Endothelial cell of umbilical vein (primary cell): ENCODE measurements at regions not wholly inside any gene's neighbourhood (a gene's known extent, or its start where the extent isn't known, plus 50 kb on each side); places are given as distances from the start of the nearest gene placed in this dataset.

ENCODE experiments used
- BruUV-seq: library from RNA; stranded (reverse); fragments of 400-500 nt; replicated peaks from 2 replicates; lab custom pipeline; 2021; lab: Mats Ljungman, UMichigan
- CTCF ChIA-PET: fragments of 300-600, 350-600 bp; sonication (Branson Sonifier 250); formaldehyde crosslinking; loops from one replicate; lab custom pipeline; 2021; ENCODE audit warnings: antibody characterized with exemption, inconsistent platforms; lab: Charles Lee
- POLR2A ChIA-PET: fragments of 300-600, 350-600 bp; sonication (Branson Sonifier 250); formaldehyde crosslinking; loops from one replicate; lab custom pipeline; 2021; ENCODE audit warnings: antibody characterized with exemption, inconsistent platforms; lab: Charles Lee
- DNase-seq: peaks from one replicate; pipeline ENCODE4 v3.0.0-alpha.2; 2011; ENCODE audit warnings: low read depth, low spot score
- FAIRE-seq: peaks from 2 replicates; lab custom pipeline; 2011; peaks lifted over from hg19 to GRCh38; lab: Jason Lieb, UNC
- H2AFZ ChIP-seq: 2 replicates; pipeline ENCODE4 v1.6.0; 2012; ENCODE audit warnings: low read depth, low read length, control low read depth, inconsistent platforms
- H3K27ac ChIP-seq: 2 replicates; pipeline ENCODE4 v1.5.1; 2011; ENCODE audit warnings: low read depth, mild to moderate bottlenecking, control low read depth, low read length, moderate library complexity; ENCODE audit not compliant: insufficient read depth
- H3K27me3 ChIP-seq, 2 experiments: 2 replicates each; pipeline versions ENCODE4 v1.6.0 to v1.6.1; 2011; ENCODE audit warnings: low read length in 2 of 2, mixed read lengths in 1 of 2; ENCODE audit not compliant: control insufficient read depth in 2 of 2, insufficient read depth in 2 of 2
- H3K36me3 ChIP-seq, 2 experiments: 2 replicates in 1 of 2; 3 replicates in 1 of 2; pipeline ENCODE4 v1.5.1; 2011; ENCODE audit warnings: low read length in 2 of 2, mild to moderate bottlenecking in 1 of 2, moderate library complexity in 1 of 2; ENCODE audit not compliant: control insufficient read depth in 2 of 2, insufficient read depth in 2 of 2; ENCODE audit errors: extremely low read depth in 1 of 2
- H3K4me1 ChIP-seq: 3 replicates; pipeline ENCODE4 v1.5.1; 2011; ENCODE audit warnings: mild to moderate bottlenecking, low read length; ENCODE audit not compliant: control insufficient read depth, insufficient read depth; ENCODE audit errors: extremely low read depth
- H3K4me2 ChIP-seq: 2 replicates; pipeline ENCODE4 v1.6.1; 2011; ENCODE audit warnings: low read length, control low read depth, mixed read lengths; ENCODE audit not compliant: insufficient read depth
- H3K4me3 ChIP-seq, 3 experiments: fragments of 200-600 bp in 1 of 3; sonication (generic), shearing (Covaris generic) in 1 of 3; replicated peaks in 1 of 3; 2 replicates each; pipeline ENCODE4 v1.5.1; 2011 to 2016; ENCODE audit warnings: control low read depth in 3 of 3, low read length in 3 of 3, mild to moderate bottlenecking in 2 of 3, inconsistent platforms in 1 of 3, low read depth in 1 of 3, moderate library complexity in 1 of 3; ENCODE audit not compliant: insufficient read depth in 1 of 3
- H3K79me2 ChIP-seq: 2 replicates; pipeline ENCODE4 v1.6.0; 2012; ENCODE audit warnings: low read length, inconsistent platforms; ENCODE audit not compliant: control insufficient read depth, insufficient read depth
- H3K9ac ChIP-seq: replicated peaks from 2 replicates; pipeline ENCODE3; 2011; ENCODE audit warnings: low read length, control low read depth; ENCODE audit not compliant: insufficient read depth; ENCODE audit errors: extremely low read depth
- H3K9me1 ChIP-seq: replicated peaks from 3 replicates; pipeline ENCODE4 v1.6.0; 2011; ENCODE audit warnings: mild to moderate bottlenecking, low read length; ENCODE audit not compliant: control insufficient read depth, insufficient read depth; ENCODE audit errors: extremely low read depth
- H3K9me3 ChIP-seq: replicated peaks from 2 replicates; pipeline ENCODE4 v1.5.1; 2012; ENCODE audit warnings: low read length, inconsistent platforms; ENCODE audit not compliant: control insufficient read depth, insufficient read depth
- H4K20me1 ChIP-seq: replicated peaks from 2 replicates; pipeline ENCODE3; 2011; ENCODE audit warnings: mild to moderate bottlenecking, low read length; ENCODE audit not compliant: control insufficient read depth, insufficient read depth; ENCODE audit errors: extremely low read depth
- EZH2 ChIP-seq: IDR thresholded peaks from 2 replicates; pipeline ENCODE4 v1.6.1; 2012; ENCODE audit warnings: borderline replicate concordance, low read depth, mild to moderate bottlenecking, moderate library complexity, low read length, inconsistent platforms; ENCODE audit not compliant: severe bottlenecking
- FOS ChIP-seq: IDR thresholded peaks from 2 replicates; pipeline ENCODE4 v1.6.1; 2011; ENCODE audit warnings: mild to moderate bottlenecking, low read length, moderate library complexity, borderline replicate concordance; ENCODE audit not compliant: insufficient read depth
- GATA2 ChIP-seq: IDR thresholded peaks from 2 replicates; pipeline ENCODE4 v1.7.0; 2011; ENCODE audit warnings: low read depth, mild to moderate bottlenecking, moderate library complexity, mixed read lengths, low read length; ENCODE audit not compliant: insufficient read length, insufficient read depth
- JUN ChIP-seq: IDR thresholded peaks from 2 replicates; pipeline ENCODE4 v1.6.1; 2011; ENCODE audit warnings: borderline replicate concordance, low read depth; ENCODE audit not compliant: insufficient read length, insufficient read depth
- MYC ChIP-seq: IDR thresholded peaks from one replicate; pipeline ENCODE4 v1.6.1; 2011; ENCODE audit warnings: mild to moderate bottlenecking, low read depth, low read length
- POLR2A ChIP-seq: IDR thresholded peaks from 2 replicates; pipeline ENCODE4 v1.6.1; 2012; ENCODE audit warnings: low read depth, mild to moderate bottlenecking, control low read depth, low read length
- POLR2AphosphoS5 ChIP-seq: IDR thresholded peaks from 2 replicates; pipeline ENCODE4 v1.6.1; 2012; ENCODE audit warnings: low read depth, mild to moderate bottlenecking, control low read depth, low read length, moderate library complexity; ENCODE audit not compliant: insufficient read depth
- dilution Hi-C: fragments of 300-500 bp; cut with MboI; formaldehyde crosslinking; loops from one replicate; pipeline ENCODE4 v1.15.0; 2019; ENCODE audit warnings: low sequenced_read_pairs; ENCODE audit not compliant: extremely low pct_ligation_motif_present
- intact Hi-C: fragments of 100-400 bp; cut with micrococcal nuclease; formaldehyde crosslinking; loops from one replicate; pipeline ENCODE4 v1.10.0; 2022
- TF ChIP-seq, protein P1 (sequence below): IDR thresholded peaks from 2 replicates; pipeline ENCODE4 v1.6.1; 2011; ENCODE audit not compliant: insufficient read depth, insufficient read length
- TF ChIP-seq, protein P2 (sequence below), 2 donors: IDR thresholded peaks; 1 replicate in 1 of 2; 2 replicates in 1 of 2; pipeline ENCODE4 v1.5.1; 2011; ENCODE audit warnings: low read length in 2 of 2, mild to moderate bottlenecking in 2 of 2, moderate library complexity in 2 of 2, control low read depth in 1 of 2, inconsistent platforms in 1 of 2, low read depth in 1 of 2; ENCODE audit not compliant: insufficient read depth in 1 of 2; ENCODE audit errors: extremely low read depth in 1 of 2

DNA sequence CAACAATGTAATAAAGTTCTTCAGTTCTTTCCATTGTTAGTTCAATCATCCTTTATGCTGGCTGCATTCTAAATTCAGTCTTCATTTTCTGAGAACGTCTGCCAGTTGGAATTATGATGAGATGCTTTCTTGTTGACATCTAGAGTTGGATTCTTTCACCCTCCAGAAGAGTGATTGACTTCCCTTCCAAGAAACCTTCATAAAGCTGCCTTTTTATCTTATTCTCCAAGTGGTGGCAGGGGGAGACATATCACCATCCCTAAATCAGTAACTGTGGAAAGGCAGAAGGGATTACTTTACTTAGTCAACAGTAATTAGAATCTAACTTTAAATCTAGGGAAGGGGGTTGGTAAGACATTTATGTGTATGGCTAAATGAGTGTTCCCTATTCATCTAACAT lies 86.8 kb upstream of the GULP1 start:
- H3K9me1 ChIP-seq, result no peaks in the 10 kb centered on the region
- intact Hi-C loops, result no loop called here
- H3K27ac ChIP-seq, result no peak overlapping the region
- no peak overlapping the region for H2AFZ ChIP-seq
- ChIA-PET POLR2A (no interaction called here), CTCF (interaction anchor here (0.8 to 2.0 kb wide), 5 partner anchors 11 to 623 kb away, joined by 3 to 12 read pairs (median 3); no protein-coding TSS in a partner anchor)
- no peak overlapping the region for H3K9ac ChIP-seq
- BruUV-seq, result no TSS peak
- FAIRE-seq (no peak), DNase-seq (no peak)
- H3K4me3 ChIP-seq, result no peak overlapping the region
- dilution Hi-C loops, result no loop called here
- H3K79me2 ChIP-seq, result no peaks in the 10 kb centered on the region
- H3K4me1 ChIP-seq, result no peaks in the 10 kb centered on the region
- no peaks in the 10 kb centered on the region for H3K27me3 ChIP-seq
- TF ChIP-seq GATA2 (no peak), JUN (no peak), EZH2 (no peak), MYC (no peak), FOS (no peak), POLR2AphosphoS5 (no peak), POLR2A (no peak)
- TF ChIP-seq, protein P1, sequence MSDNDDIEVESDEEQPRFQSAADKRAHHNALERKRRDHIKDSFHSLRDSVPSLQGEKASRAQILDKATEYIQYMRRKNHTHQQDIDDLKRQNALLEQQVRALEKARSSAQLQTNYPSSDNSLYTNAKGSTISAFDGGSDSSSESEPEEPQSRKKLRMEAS, result no peak
- TF ChIP-seq, protein P2, sequence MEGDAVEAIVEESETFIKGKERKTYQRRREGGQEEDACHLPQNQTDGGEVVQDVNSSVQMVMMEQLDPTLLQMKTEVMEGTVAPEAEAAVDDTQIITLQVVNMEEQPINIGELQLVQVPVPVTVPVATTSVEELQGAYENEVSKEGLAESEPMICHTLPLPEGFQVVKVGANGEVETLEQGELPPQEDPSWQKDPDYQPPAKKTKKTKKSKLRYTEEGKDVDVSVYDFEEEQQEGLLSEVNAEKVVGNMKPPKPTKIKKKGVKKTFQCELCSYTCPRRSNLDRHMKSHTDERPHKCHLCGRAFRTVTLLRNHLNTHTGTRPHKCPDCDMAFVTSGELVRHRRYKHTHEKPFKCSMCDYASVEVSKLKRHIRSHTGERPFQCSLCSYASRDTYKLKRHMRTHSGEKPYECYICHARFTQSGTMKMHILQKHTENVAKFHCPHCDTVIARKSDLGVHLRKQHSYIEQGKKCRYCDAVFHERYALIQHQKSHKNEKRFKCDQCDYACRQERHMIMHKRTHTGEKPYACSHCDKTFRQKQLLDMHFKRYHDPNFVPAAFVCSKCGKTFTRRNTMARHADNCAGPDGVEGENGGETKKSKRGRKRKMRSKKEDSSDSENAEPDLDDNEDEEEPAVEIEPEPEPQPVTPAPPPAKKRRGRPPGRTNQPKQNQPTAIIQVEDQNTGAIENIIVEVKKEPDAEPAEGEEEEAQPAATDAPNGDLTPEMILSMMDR (IDR thresholded peaks at IDR 0.05; ENCODE audit: extremely low read depth in 1 of 2, insufficient read depth in 1 of 2, low read depth in 1 of 2, low read length in 2 of 2), result no peak
- no peaks in the 10 kb centered on the region for H3K9me3 ChIP-seq
- no peak overlapping the region for H3K4me2 ChIP-seq
- no peaks in the 10 kb centered on the region for H4K20me1 ChIP-seq
- H3K36me3 ChIP-seq, result no peaks in the 10 kb centered on the region
